HG03064 (cell line): ENCODE measurements at regions not wholly inside any gene's neighbourhood (a gene's known extent, or its start where the extent isn't known, plus 50 kb on each side); places are given as distances from the start of the nearest gene placed in this dataset.

Experiments
- ATAC-seq: cut with Tn5 transposase; IDR thresholded peaks from one replicate; pipeline ENCODE4 v1.9.1; 2021; ENCODE audit warnings: low read depth; ENCODE audit not compliant: unreplicated experiment

DNA sequence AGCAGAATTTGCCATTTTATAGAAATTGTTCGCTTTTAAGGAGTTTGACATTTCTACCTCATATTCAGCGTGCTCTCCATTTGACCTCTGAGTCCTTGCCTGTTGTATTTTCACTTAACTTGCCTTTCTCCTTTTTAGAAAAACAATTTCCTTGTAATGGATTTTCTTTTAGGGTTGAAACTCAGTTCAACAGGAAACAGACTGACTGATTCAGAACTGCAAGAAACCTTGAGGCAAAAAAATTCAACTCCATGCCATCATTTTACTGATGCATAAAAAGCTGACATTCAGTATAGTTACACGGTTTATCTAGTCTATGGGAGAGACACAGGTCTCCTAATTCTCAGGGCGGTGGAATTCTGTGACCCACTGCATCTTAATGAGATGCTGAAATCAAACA lies 59.8 kb downstream of the MRPS30 start:
- no peak for ATAC-seq

- ATAC-seq: no peak
Observed at GRCh38 chr5:44869928-44870327, 61.2 kb downstream of the MRPS30 start.

GRCh38 chr5:44870430-44870829 lies 61.7 kb downstream of the MRPS30 start:
- ATAC-seq: no peak

DNA sequence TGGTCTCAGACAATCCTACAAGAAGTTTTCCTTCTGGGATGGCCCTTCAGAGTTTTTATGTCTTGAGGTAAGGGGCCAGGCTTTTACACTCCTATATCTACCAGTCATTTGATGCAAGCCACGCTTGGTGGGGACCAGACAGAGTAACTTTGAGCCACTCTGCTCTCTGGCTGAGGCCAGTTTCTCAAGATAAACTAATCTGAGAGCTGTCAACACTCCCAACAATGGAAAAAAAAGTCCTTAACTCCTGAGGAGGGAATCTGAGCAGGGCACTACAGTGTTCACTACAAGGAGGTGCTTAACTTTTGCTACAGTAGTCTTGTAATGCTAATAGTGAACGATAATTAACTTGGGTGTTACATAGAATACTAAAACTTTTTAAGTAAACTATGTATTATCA lies 62.7 kb downstream of the MRPS30 start:
- no peak for ATAC-seq

GRCh38 chr5:44875661-44876605 lies 67.2 kb downstream of the MRPS30 start:
- ATAC-seq: peak; percentile 100

GRCh38 chr5:44881266-44881665 lies 72.5 kb downstream of the MRPS30 start:
- ATAC-seq: no peak

DNA sequence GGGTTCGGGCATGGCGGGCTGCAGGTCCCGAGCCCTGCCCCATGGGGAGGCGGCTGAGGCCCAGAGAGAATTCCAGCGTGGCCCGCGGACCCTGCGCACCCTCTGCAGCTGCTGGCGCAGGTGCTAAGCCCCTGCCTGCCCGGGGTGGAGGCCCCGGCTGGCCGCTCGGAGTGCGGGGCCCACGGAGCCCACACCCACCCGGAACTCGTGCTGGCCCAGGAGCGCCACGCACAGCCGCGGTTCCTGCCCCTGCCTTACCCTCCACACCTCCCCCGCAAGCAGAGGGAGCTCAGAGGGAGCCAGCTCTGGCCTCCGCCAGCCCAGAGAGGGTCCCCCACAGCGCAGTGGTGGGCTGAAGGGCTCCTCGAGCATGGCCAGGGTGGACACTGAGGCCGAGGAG lies 75.3 kb downstream of the MRPS30 start:
- ATAC-seq: no peak

DNA sequence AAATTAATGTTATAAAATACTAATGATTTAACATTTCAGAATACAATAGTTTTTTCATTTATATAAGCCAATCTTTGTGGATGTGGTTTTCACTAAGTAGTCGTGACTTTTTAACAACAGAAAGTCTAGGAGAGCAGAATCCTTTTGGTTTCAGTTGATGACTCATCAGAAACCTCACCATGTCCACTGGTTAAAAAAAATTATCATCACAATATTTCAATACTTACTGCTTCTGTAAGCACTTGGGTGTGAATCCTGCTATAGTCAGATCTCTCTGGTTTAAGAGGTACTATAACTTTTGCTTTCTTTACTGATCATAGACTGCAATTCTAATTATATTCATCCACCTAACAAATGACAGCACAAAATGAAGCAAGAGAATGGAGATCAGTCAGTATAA lies 77.2 kb downstream of the MRPS30 start:
- peak; percentile 92 for ATAC-seq

DNA sequence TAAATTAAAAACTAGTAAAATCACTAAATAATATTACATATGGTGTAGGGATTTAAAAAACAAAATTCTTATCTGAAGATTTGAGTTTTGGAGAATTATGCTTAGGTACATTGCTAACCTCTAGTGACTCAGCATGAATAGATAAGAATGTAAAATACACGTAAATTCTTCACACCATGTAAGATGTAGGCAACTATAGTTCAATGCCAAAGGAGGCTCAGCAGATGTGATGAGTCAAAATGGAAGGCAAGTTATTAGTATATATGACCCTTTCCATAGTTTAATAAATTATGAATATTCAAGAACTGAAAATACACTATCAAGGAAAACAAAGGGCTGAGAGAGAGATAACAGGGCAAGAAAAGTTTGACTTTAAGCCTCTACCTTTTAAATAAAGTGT lies 79.0 kb downstream of the MRPS30 start:
- ATAC-seq: no peak

GRCh38 chr5:44888435-44888834 lies 79.7 kb downstream of the MRPS30 start:
- ATAC-seq: no peak

GRCh38 chr5:44891116-44891515 lies 82.4 kb downstream of the MRPS30 start:
- ATAC-seq: no peak

- ATAC-seq: no peak
Observed at GRCh38 chr5:44900273-44900954, 91.7 kb downstream of the MRPS30 start.

- no peak for ATAC-seq
Observed at GRCh38 chr5:44907396-44907795, 98.6 kb downstream of the MRPS30 start.

DNA sequence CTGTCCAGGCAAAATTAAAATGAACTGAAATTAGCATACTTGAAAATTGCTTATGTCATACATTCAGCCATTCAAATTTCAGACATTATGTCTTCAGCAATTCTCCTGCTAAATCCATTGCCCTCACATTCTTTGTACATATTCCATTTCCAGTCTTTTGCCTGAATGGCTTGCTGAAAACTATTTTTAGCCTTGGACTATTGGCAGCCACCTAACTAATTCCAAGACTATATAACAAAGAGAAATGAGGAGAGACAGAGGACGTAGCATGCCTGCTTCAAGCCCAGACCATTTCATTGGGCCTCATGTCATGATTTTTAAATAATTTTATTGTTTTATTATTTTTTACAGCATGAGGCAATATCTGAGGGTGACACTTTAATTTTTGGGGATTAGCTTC lies 100.3 kb downstream of the MRPS30 start:
- no peak for ATAC-seq

DNA sequence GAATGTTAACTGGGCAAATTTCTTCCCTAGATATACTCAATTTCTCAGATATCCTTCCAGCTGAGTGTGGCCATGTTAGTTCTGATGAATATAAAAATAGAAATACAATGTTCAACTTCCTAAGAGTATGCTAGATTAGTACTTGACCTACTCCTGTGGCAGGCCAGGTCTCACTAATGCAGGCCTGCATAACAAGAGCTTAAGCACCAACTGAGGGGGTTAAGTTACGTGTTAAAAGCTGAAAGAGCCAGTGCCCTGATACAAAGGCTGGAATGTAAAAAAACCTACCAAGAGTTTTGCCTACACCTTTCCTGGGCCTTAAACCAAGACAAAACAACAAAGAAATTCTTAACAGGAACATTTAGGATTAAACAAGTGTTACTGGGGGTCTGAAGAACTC lies 102.8 kb downstream of the MRPS30 start:
- ATAC-seq: no peak

DNA sequence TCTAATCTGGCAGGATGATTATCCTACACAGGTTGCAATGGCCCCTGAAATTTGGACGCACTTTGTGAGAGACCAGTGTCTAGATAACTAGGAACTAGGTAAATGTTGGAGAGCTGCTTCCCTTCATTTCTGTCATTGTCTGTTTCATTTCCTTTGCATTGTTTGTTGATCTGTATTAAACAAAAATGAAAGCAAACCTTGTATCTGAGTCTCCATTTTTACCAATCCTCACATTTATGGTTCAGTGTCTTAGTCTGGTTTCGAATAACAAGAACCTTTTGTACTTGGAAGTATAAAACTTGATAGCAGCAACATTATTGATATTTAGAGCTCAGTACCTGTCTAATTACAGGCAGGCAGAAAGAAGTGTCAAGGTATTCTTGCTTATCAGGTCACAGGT lies 105.5 kb downstream of the MRPS30 start:
- ATAC-seq: no peak

GRCh38 chr5:44919560-44919959 lies 110.8 kb downstream of the MRPS30 start:
- ATAC-seq: no peak

- no peak for ATAC-seq
Observed at GRCh38 chr5:44927115-44927733, 118.5 kb downstream of the MRPS30 start.

DNA sequence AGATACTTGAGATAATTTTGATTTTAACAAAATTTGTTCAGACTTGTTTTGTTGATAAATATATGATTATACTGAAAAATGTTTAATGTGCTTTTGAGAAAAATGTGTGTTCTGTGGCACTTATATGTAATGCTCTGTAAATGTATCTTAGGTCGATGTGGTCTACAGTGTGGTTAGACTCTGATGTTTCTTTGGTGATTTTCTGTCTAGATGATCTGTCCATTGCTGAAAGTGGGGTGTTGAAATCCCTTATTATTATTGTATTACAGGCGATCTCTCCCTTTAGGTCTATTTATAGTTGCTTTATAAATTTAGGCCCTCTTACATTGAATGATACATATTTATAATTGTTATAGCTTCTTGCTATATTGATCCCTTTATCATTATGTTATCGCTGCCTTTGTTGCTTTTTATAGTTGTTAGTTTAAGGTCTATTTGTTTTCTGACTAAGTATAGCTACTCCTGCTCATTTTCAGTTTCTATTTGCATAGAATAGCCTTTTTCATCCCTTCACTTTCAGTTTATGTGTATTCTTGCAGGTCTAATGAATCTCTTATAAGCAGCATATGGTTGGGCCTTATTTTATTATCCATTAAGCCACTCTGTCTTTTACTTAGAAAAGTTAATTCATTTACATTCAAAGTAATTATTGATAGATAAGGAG lies 124.3 kb downstream of the MRPS30 start:
- peak; percentile 98 for ATAC-seq

DNA sequence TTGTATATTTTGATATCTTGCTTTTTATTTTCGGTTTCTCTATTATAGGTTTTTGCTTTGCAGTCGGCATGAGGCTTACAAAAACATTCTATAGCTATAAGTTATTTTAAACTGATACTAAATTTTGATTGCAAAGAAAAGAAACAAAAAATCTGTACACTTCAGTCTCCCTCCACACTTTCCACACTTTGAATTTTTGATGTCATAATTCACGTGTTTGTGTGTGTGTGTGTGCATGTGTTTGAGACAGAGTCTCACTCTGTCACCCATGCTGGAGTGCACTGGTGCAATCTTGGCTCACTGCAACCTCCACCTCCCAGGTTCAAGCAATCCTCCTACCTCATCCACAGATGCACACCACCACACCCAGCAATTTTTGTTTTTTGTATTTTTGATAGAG lies 124.9 kb downstream of the MRPS30 start:
- peak; percentile 2 for ATAC-seq

GRCh38 chr5:44935262-44935661 lies 126.5 kb downstream of the MRPS30 start:
- no peak for ATAC-seq
